HG02870 (cell line): ENCODE measurements at regions not wholly inside any gene's neighbourhood (a gene's known extent, or its start where the extent isn't known, plus 50 kb on each side); places are given as distances from the start of the nearest gene placed in this dataset.

Source experiments
- ATAC-seq: cut with Tn5 transposase; IDR thresholded peaks from one replicate; pipeline ENCODE4 v1.9.1; 2021; ENCODE audit warnings: mild to moderate bottlenecking, moderate library complexity; ENCODE audit not compliant: unreplicated experiment

- ATAC-seq = no peak
Observed at GRCh38 chr9:91119142-91119541, 242.6 kb downstream of the AUH start.

- no peak for ATAC-seq
Observed at GRCh38 chr9:91119679-91120078, 242.0 kb downstream of the AUH start.

GRCh38 chr9:91120200-91120599 lies 241.5 kb downstream of the AUH start:
- ATAC-seq = no peak

- no peak for ATAC-seq
Observed at GRCh38 chr9:91122755-91123154, 239.0 kb downstream of the AUH start.

GRCh38 chr9:91126761-91127445 lies 234.8 kb downstream of the AUH start:
- ATAC-seq = no peak

GRCh38 chr9:91127653-91128052 lies 234.1 kb downstream of the AUH start:
- no peak for ATAC-seq

- ATAC-seq = no peak
Observed at GRCh38 chr9:91130796-91131318, 230.9 kb downstream of the AUH start.

- ATAC-seq = no peak
Observed at GRCh38 chr9:91131433-91131839, 230.3 kb downstream of the AUH start.

GRCh38 chr9:91132576-91133073 lies 229.1 kb downstream of the AUH start:
- no peak for ATAC-seq

GRCh38 chr9:91134608-91135007 lies 227.1 kb downstream of the AUH start:
- no peak for ATAC-seq

- ATAC-seq = no peak
Observed at GRCh38 chr9:91137391-91137790, 224.3 kb downstream of the AUH start.

- ATAC-seq = no peak
Observed at GRCh38 chr9:91138760-91139159, 223.0 kb downstream of the AUH start.

GRCh38 chr9:91141407-91141965 lies 220.2 kb downstream of the AUH start:
- ATAC-seq = no peak

- no peak for ATAC-seq
Observed at GRCh38 chr9:91143162-91143561, 218.6 kb downstream of the AUH start.

- ATAC-seq = no peak
Observed at GRCh38 chr9:91143642-91144041, 218.1 kb downstream of the AUH start.

GRCh38 chr9:91144769-91145168 lies 216.9 kb downstream of the AUH start:
- no peak for ATAC-seq

GRCh38 chr9:91145496-91145895 lies 216.2 kb downstream of the AUH start:
- ATAC-seq = no peak

GRCh38 chr9:91146391-91147019 lies 215.2 kb downstream of the AUH start:
- ATAC-seq = no peak

- no peak for ATAC-seq
Observed at GRCh38 chr9:91147079-91147708, 214.5 kb downstream of the AUH start.

- no peak for ATAC-seq
Observed at GRCh38 chr9:91148306-91148705, 213.4 kb downstream of the AUH start.

GRCh38 chr9:91150273-91150997 lies 211.3 kb downstream of the AUH start:
- ATAC-seq = no peak
